Ovary (tissue), 7 donors: ENCODE measurements at regions not wholly inside any gene's neighbourhood (a gene's known extent, or its start where the extent isn't known, plus 50 kb on each side); places are given as distances from the start of the nearest gene placed in this dataset.

Source experiments
- DNase-seq, 5 donors: peaks; one replicate each; pipeline ENCODE4 v3.0.0-alpha.2; 2019 to 2020
- H3K27ac ChIP-seq, 2 donors: fragments of 200-600 bp; one replicate each; pipeline versions ENCODE4 v1.5.1 to v1.8.0; 2019 to 2022
- H3K27me3 ChIP-seq: fragments of 200-600 bp; one replicate; pipeline ENCODE4 v1.8.0; 2022
- H3K36me3 ChIP-seq: fragments of 200-600 bp; sonication (generic); one replicate; pipeline ENCODE4 v1.5.1; 2019
- H3K4me1 ChIP-seq: one replicate; pipeline ENCODE4 v1.8.1; 2013; ENCODE audit warnings: mild to moderate bottlenecking, moderate library complexity; ENCODE audit not compliant: insufficient read depth
- H3K4me3 ChIP-seq: fragments of 200-600 bp; sonication (generic); one replicate; pipeline ENCODE4 v1.5.1; 2017
- H3K9me3 ChIP-seq, 2 donors: fragments of 200-600 bp in 1 of 2; sonication (generic) in 1 of 2; one replicate each; pipeline versions ENCODE4 v1.5.1 to v1.8.1; 2013 to 2019; ENCODE audit warnings: mild to moderate bottlenecking in 1 of 2, moderate library complexity in 1 of 2
- CTCF ChIP-seq, 3 donors: fragments of 450-650 bp in 2 of 3; fragments of 200-600 bp in 1 of 3; IDR thresholded peaks; one replicate each; pipeline versions ENCODE4 v1.5.1 to v1.8.0; 2016 to 2022; ENCODE audit warnings: antibody characterized with exemption in 3 of 3, mild to moderate bottlenecking in 1 of 3
- EP300 ChIP-seq: sonication (generic); formaldehyde crosslinking; IDR thresholded peaks from one replicate; pipeline ENCODE4 v1.6.1; 2017; ENCODE audit warnings: antibody characterized with exemption
- POLR2A ChIP-seq: fragments of 450-650 bp; IDR thresholded peaks from one replicate; pipeline ENCODE4 v1.6.1; 2017; ENCODE audit warnings: antibody characterized with exemption, mild to moderate bottlenecking, moderate library complexity
- WGBS, 3 donors: extraction: QIAGEN DNeasy Blood & Tissue Kit in 1 of 3; methylation state at CpG; one replicate each; pipeline versions ENCODE4 v1.1.5 to v1.1.7; 2013 to 2017; 5-methylcytosine and 5-hydroxymethylcytosine counted together
- intact Hi-C, 4 donors: fragments of 100-400 bp; cut with DNase I; formaldehyde crosslinking; loops; one replicate each; pipeline versions ENCODE4 v1.11.0 to v1.15.1; 2022 to 2023
- donor health status: DM: no; HTN: no; CAD: no; lungs with moderate emphysema.
- donor health status: DM: no; HTN: no; CAD: no.
- donor health status: Bipolar disorder and iron deficiency.
- donor health status: DM: no; HTN: no; CAD: no.
- donor health status: DM: yes; HTN: yes; CAD: no.

GRCh38 chr16:62926121-62926801, 890.0 kb upstream of the CDH8 start:
- Histone ChIP-seq H3K36me3 (no peaks in the 10 kb centered on the region), H3K27ac (no peak overlapping the region), H3K4me1 (no peaks in the 10 kb centered on the region), H3K27me3 (no peaks in the 10 kb centered on the region), H3K4me3 (no peak overlapping the region), H3K9me3 (no peaks in the 10 kb centered on the region)
- WGBS, 3 donors = 65 to 74% (median 69%) methylated on average over 5 of the region's 5 CpGs
- intact Hi-C loops = no loop called here
- no peak for DNase-seq
- TF ChIP-seq POLR2A (no peak), CTCF (IDR thresholded peaks at IDR 0.05) (no peak), EP300 (no peak)

- WGBS, 3 donors = 71 to 87% (median 75%) methylated on average over 2 of the region's 2 CpGs
- Histone ChIP-seq H3K9me3 (no peaks in the 10 kb centered on the region), H3K27me3 (no peaks in the 10 kb centered on the region), H3K4me3 (no peak overlapping the region), H3K36me3 (no peaks in the 10 kb centered on the region), H3K4me1 (no peaks in the 10 kb centered on the region), H3K27ac (no peak overlapping the region)
- no peak for TF ChIP-seq EP300
- no peak for TF ChIP-seq POLR2A
- TF ChIP-seq CTCF (IDR thresholded peaks at IDR 0.05) = no peak
- intact Hi-C loops = no loop called here
- DNase-seq = no peak
Measured at GRCh38 chr16:62921904-62922303, 885.7 kb upstream of the CDH8 start.

- Histone ChIP-seq H3K4me3 (no peak overlapping the region), H3K36me3 (no peaks in the 10 kb centered on the region), H3K9me3 (no peaks in the 10 kb centered on the region), H3K27me3 (no peaks in the 10 kb centered on the region), H3K4me1 (no peaks in the 10 kb centered on the region), H3K27ac (no peak overlapping the region)
- no peak for DNase-seq
- intact Hi-C loops = no loop called here
- TF ChIP-seq POLR2A (no peak), EP300 (no peak), CTCF (IDR thresholded peaks at IDR 0.05) (no peak)
Measured at GRCh38 chr16:62913924-62914323, 877.7 kb upstream of the CDH8 start.

GRCh38 chr16:62913333-62913732, 877.1 kb upstream of the CDH8 start:
- no peaks in the 10 kb centered on the region for H3K4me1 ChIP-seq
- H3K36me3 ChIP-seq = no peaks in the 10 kb centered on the region
- no peak for DNase-seq
- TF ChIP-seq POLR2A = no peak
- no peak for TF ChIP-seq EP300
- TF ChIP-seq CTCF (IDR thresholded peaks at IDR 0.05) = no peak
- H3K27ac ChIP-seq = no peak overlapping the region
- no peaks in the 10 kb centered on the region for H3K27me3 ChIP-seq
- 88 to 95% (median 93%) methylated on average over 2 of the region's 2 CpGs for WGBS, 3 donors
- H3K9me3 ChIP-seq = no peaks in the 10 kb centered on the region
- H3K4me3 ChIP-seq = no peak overlapping the region
- intact Hi-C loops = no loop called here
